Mesodermal cell (in vitro differentiated cells): ENCODE measurements at regions not wholly inside any gene's neighbourhood (a gene's known extent, or its start where the extent isn't known, plus 50 kb on each side); places are given as distances from the start of the nearest gene placed in this dataset.

ENCODE experiments used
- H3K27ac ChIP-seq: 2 replicates; pipeline ENCODE4 v1.7.0; 2013; ENCODE audit warnings: mild to moderate bottlenecking, low read depth, low read length, moderate library complexity; ENCODE audit not compliant: severe bottlenecking
- H3K36me3 ChIP-seq: 2 replicates; pipeline ENCODE4 v1.7.1; 2013; ENCODE audit warnings: mild to moderate bottlenecking, low read length, moderate library complexity; ENCODE audit not compliant: control insufficient read depth, insufficient read depth
- H3K4me1 ChIP-seq: one replicate; pipeline ENCODE4 v1.7.1; 2013; ENCODE audit warnings: mild to moderate bottlenecking, low read length; ENCODE audit not compliant: insufficient read depth, control insufficient read depth, poor library complexity, severe bottlenecking
- H3K4me3 ChIP-seq: 2 replicates; pipeline ENCODE4 v1.7.0; 2013; ENCODE audit warnings: low read length, control low read depth, mild to moderate bottlenecking; ENCODE audit not compliant: insufficient read depth, poor library complexity, severe bottlenecking; ENCODE audit errors: extremely low read depth
- H3K9me3 ChIP-seq: 2 replicates; pipeline ENCODE4 v1.7.1; 2013; ENCODE audit warnings: mild to moderate bottlenecking, low read length, moderate library complexity; ENCODE audit not compliant: control insufficient read depth
- WGBS, 2 experiments: methylation state at CpG; one replicate each; pipeline ENCODE4 v1.1.5; 2013; ENCODE audit warnings: missing lambda C conversion rate in 2 of 2; ENCODE audit not compliant: insufficient coverage in 2 of 2; 5-methylcytosine and 5-hydroxymethylcytosine counted together

- Histone ChIP-seq H3K4me3 (no peak overlapping the region), H3K9me3 (no peaks in the 10 kb centered on the region), H3K36me3 (no peaks in the 10 kb centered on the region), H3K27ac (no peak overlapping the region), H3K4me1 (no peaks in the 10 kb centered on the region)
- 67 to 92% methylated on average over 1 to 2 of the region's 4 CpGs for WGBS, 2 experiments
Measured at GRCh38 chr14:22097586-22098292, 424.1 kb upstream of the OR4E1 start.

- H3K36me3 ChIP-seq, result no peaks in the 10 kb centered on the region
Measured at GRCh38 chr14:22097072-22097471, 423.5 kb upstream of the OR4E1 start.

GRCh38 chr14:22096514-22096895 lies 422.9 kb upstream of the OR4E1 start:
- Histone ChIP-seq H3K36me3 (no peaks in the 10 kb centered on the region), H3K4me3 (no peak overlapping the region), H3K27ac (no peak overlapping the region), H3K4me1 (no peaks in the 10 kb centered on the region), H3K9me3 (no peaks in the 10 kb centered on the region)
- 98% methylated on average over 4 of the region's 4 CpGs; no CpG with 5 or more reads in 1 of the 2 experiments for WGBS, 2 experiments

More at GRCh38 chr14:22097072-22097471, 423.5 kb upstream of the OR4E1 start:
- Histone ChIP-seq H3K4me3 (no peak overlapping the region), H3K4me1 (no peaks in the 10 kb centered on the region), H3K9me3 (no peaks in the 10 kb centered on the region), H3K27ac (no peak overlapping the region)
- 80 to 88% methylated on average over 2 to 4 of the region's 5 CpGs for WGBS, 2 experiments

- WGBS, 2 experiments, result 90% methylated on average over 2 of the region's 4 CpGs; no CpG with 5 or more reads in 1 of the 2 experiments
- Histone ChIP-seq H3K9me3 (no peaks in the 10 kb centered on the region), H3K4me1 (no peaks in the 10 kb centered on the region), H3K27ac (no peak overlapping the region), H3K36me3 (no peaks in the 10 kb centered on the region), H3K4me3 (no peak overlapping the region)
Measured at GRCh38 chr14:22095860-22096513, 422.4 kb upstream of the OR4E1 start.

- Histone ChIP-seq H3K4me3 (no peak overlapping the region), H3K27ac (no peak overlapping the region), H3K9me3 (no peaks in the 10 kb centered on the region), H3K4me1 (no peaks in the 10 kb centered on the region), H3K36me3 (no peaks in the 10 kb centered on the region)
- no CpG with 5 or more reads among the region's 2 CpGs for WGBS, 2 experiments
Measured at GRCh38 chr14:22089940-22090339, 416.3 kb upstream of the OR4E1 start.

GRCh38 chr14:22088614-22089342 lies 415.2 kb upstream of the OR4E1 start:
- 78 to 100% methylated on average over 1 to 2 of the region's 2 CpGs for WGBS, 2 experiments
- Histone ChIP-seq H3K4me3 (no peak overlapping the region), H3K27ac (no peak overlapping the region), H3K9me3 (no peaks in the 10 kb centered on the region), H3K36me3 (no peaks in the 10 kb centered on the region), H3K4me1 (no peaks in the 10 kb centered on the region)

- Histone ChIP-seq H3K36me3 (no peaks in the 10 kb centered on the region), H3K4me3 (no peak overlapping the region), H3K9me3 (no peaks in the 10 kb centered on the region), H3K27ac (no peak overlapping the region), H3K4me1 (no peaks in the 10 kb centered on the region)
- 94 to 100% methylated on average over 1 of the region's 1 CpG for WGBS, 2 experiments
Measured at GRCh38 chr14:22086131-22086530, 412.5 kb upstream of the OR4E1 start.

- Histone ChIP-seq H3K36me3 (no peaks in the 10 kb centered on the region), H3K4me3 (no peak overlapping the region), H3K9me3 (no peaks in the 10 kb centered on the region), H3K4me1 (no peaks in the 10 kb centered on the region), H3K27ac (no peak overlapping the region)
- 0 to 33% methylated on average over 1 to 3 of the region's 6 CpGs for WGBS, 2 experiments
Measured at GRCh38 chr14:22084393-22085281, 411.0 kb upstream of the OR4E1 start.

- H3K27ac ChIP-seq, result no peak overlapping the region
- no CpG with 5 or more reads among the region's 1 CpG for WGBS, 2 experiments
Measured at GRCh38 chr14:22081337-22081736, 407.7 kb upstream of the OR4E1 start.

GRCh38 chr14:22079766-22080165 lies 406.1 kb upstream of the OR4E1 start:
- no CpG with 5 or more reads among the region's 1 CpG for WGBS, 2 experiments
- Histone ChIP-seq H3K4me1 (no peaks in the 10 kb centered on the region), H3K27ac (no peak overlapping the region), H3K36me3 (no peaks in the 10 kb centered on the region), H3K9me3 (no peaks in the 10 kb centered on the region), H3K4me3 (no peak overlapping the region)

More at GRCh38 chr14:22081337-22081736, 407.7 kb upstream of the OR4E1 start:
- Histone ChIP-seq H3K9me3 (no peaks in the 10 kb centered on the region), H3K36me3 (no peaks in the 10 kb centered on the region), H3K4me3 (no peak overlapping the region), H3K4me1 (no peaks in the 10 kb centered on the region)
